GM12865 (cell line): ENCODE measurements at regions not wholly inside any gene's neighbourhood (a gene's known extent, or its start where the extent isn't known, plus 50 kb on each side); places are given as distances from the start of the nearest gene placed in this dataset.

ENCODE experiments used
- DNase-seq: peaks from one replicate; pipeline ENCODE4 v3.0.0; 2010; ENCODE audit warnings: low read depth
- H3K4me3 ChIP-seq: 2 replicates; pipeline ENCODE4 v1.5.1; 2011; ENCODE audit warnings: mild to moderate bottlenecking, low read depth, low read length, control low read depth
- TF ChIP-seq, protein P1 (sequence below): IDR thresholded peaks from 2 replicates; pipeline ENCODE4 v1.5.1; 2011; ENCODE audit warnings: low read length, control low read depth, low read depth, inconsistent platforms; ENCODE audit not compliant: insufficient read depth; ENCODE audit errors: missing control alignments

DNA sequence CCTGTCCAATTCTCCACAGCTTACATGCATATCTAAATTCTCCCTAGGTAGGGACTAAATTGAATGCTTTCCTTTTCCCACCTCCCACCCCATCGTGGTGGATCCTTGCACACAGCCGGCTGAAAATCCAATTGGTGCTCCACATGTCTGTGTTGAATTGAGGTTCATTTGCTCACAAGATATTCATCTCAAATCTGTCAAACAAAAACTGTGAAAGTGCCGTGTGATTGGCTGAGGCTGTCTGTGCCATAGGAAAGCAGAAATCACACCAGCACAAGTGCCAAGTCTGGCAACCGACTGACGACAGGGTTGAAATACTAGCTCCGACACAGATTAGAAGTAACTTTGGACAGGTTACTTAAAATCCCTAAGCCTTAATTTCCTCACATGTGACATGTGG lies 823.3 kb downstream of the TDRD15 start:
- DNase-seq, result no peak
- no peak overlapping the region for H3K4me3 ChIP-seq
- TF ChIP-seq, protein P1, sequence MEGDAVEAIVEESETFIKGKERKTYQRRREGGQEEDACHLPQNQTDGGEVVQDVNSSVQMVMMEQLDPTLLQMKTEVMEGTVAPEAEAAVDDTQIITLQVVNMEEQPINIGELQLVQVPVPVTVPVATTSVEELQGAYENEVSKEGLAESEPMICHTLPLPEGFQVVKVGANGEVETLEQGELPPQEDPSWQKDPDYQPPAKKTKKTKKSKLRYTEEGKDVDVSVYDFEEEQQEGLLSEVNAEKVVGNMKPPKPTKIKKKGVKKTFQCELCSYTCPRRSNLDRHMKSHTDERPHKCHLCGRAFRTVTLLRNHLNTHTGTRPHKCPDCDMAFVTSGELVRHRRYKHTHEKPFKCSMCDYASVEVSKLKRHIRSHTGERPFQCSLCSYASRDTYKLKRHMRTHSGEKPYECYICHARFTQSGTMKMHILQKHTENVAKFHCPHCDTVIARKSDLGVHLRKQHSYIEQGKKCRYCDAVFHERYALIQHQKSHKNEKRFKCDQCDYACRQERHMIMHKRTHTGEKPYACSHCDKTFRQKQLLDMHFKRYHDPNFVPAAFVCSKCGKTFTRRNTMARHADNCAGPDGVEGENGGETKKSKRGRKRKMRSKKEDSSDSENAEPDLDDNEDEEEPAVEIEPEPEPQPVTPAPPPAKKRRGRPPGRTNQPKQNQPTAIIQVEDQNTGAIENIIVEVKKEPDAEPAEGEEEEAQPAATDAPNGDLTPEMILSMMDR, result no peak

DNA sequence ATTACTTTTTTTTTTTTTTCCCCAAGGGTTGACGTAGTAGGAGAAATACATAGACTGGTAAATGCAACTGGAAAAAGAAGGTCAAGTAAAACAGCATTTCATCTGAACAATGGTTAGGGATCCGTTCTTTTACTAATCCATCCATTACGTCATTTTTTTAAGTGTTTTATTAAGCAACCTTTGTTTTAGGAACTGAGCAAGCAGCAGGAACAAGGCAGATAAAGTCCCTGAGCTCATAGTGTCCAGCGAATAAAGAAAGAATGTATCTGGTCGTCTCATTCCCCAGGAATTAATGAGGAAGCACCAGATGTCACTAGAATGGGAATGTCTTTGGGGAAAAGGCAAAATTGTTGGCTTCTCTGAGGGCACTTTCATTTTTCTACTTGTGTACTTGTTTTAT lies 842.4 kb downstream of the TDRD15 start:
- TF ChIP-seq, protein P1, result no peak
- DNase-seq, result no peak

DNA sequence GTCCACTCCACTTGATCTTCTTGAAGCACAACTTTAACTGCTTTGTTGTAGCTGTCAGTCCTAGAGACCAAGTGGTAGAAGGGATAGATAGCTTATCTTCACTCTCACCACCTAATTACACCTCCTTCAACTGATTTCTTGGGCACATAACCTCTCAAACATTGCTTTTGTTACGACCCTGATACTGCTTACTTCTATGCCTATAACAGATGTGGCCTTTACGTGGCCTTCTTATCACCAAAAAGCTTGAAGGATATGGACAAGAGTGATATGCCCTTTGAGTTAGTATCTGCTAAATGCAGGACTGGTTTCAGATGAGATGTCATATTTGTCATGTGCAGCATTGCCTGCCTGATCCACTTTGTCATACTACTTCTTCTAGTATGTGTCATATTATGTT lies 847.2 kb downstream of the TDRD15 start:
- H3K4me3 ChIP-seq, result no peak overlapping the region
- TF ChIP-seq, protein P1, result no peak
- DNase-seq, result no peak

More for the DNA sequence above, 842.4 kb downstream of the TDRD15 start:
- no peak overlapping the region for H3K4me3 ChIP-seq

DNA sequence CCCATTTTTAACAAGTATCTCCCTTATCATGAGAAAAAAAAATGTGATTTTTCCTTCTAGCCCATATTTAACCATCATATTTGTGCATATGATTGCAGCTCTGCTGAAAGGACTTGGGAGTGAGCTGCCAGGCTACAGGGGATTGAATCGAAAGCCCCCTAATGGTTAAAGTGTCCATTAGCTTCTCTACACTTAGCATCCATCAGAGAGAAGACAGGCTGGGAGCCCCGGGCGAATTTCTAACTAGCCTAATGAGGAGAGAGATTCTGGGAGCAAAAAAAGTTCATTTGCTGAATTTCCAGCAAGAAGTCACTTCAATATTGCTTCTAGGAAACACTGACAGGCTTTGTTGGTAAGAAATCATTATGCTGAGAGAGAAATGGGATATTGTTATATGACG lies 848.8 kb downstream of the TDRD15 start:
- no peak overlapping the region for H3K4me3 ChIP-seq
- no peak for DNase-seq
- TF ChIP-seq, protein P1, result no peak

DNA sequence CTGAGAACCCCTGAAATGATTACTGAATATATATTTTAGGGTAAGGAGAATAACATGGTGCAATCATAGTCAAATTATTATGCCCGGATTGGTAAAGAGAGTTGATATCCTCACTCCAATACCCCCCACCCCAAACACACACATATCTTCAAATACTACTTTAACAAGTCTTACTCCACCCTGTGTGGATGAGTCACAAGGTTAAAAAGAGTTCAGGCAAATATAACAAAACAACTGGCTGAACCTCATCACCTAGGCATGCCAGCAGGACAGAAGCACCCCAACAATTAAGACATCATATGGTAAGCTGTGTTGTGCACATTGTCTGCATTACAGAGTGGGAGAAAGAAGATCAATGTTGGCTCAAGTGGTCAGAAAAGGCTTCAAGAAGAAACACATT lies 857.4 kb downstream of the TDRD15 start:
- no peak overlapping the region for H3K4me3 ChIP-seq
- TF ChIP-seq, protein P1, result no peak
- DNase-seq, result no peak

DNA sequence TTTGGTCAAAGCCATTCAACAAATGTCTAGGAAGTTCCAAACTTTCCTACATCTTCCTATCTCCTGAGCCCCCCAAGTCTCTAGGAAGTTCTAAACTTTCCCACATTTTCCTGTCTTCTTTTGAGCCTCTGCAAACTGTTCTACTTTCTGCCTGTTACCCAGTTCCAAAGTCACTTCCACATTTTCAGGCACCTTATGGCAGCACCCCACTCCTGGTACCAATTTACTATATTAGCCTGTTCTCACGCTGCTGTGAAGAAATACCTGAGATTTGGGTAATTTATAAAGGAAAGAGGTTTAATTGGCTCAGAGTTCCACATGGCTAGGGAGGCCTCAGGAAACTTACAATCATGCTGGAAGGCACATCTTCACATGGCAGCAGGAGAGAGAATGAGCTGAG lies 869.2 kb downstream of the TDRD15 start:
- H3K4me3 ChIP-seq, result no peak overlapping the region
- no peak for DNase-seq
- TF ChIP-seq, protein P1, result no peak

DNA sequence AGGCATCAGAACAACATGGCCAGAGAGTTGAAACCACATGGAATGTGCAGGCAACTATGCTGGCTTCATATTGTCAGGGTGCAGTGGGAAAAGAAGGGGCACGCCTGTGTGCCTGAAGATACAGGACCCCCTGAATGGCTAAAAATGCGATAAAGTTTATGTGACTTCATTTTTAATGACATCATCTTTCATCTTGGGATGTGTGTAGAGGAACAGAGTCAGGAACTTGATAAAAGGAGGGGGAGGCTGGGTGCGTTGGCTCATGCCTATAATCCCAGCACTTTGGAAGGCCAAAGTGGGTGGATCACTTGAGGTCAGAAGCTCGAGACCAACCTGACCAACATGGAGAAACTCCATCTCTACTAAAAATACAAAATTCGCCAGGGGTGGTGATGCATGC lies 872.6 kb downstream of the TDRD15 start:
- no peak for DNase-seq
- TF ChIP-seq, protein P1, result no peak
- H3K4me3 ChIP-seq, result no peak overlapping the region
